Lower leg skin (tissue), 3 donors: ENCODE measurements at regions not wholly inside any gene's neighbourhood (a gene's known extent, or its start where the extent isn't known, plus 50 kb on each side); places are given as distances from the start of the nearest gene placed in this dataset.

Experiments used
- CTCF ChIP-seq, 3 donors: fragments of 450-650 bp; IDR thresholded peaks; one replicate each; pipeline ENCODE4 v1.5.1; 2016; ENCODE audit warnings: antibody characterized with exemption in 3 of 3, mild to moderate bottlenecking in 3 of 3, moderate library complexity in 2 of 3
- POLR2A ChIP-seq, 2 donors: fragments of 450-650 bp; IDR thresholded peaks; one replicate each; pipeline ENCODE4 v1.6.1; 2016 to 2017; ENCODE audit warnings: antibody characterized with exemption in 2 of 2, mild to moderate bottlenecking in 1 of 2, moderate library complexity in 1 of 2

- no peak for TF ChIP-seq CTCF (IDR thresholded peaks at IDR 0.05)
- TF ChIP-seq POLR2A (IDR thresholded peaks at IDR 0.05): no peak
Observed at GRCh38 chr9:117858561-117858960, 154.4 kb downstream of the TLR4 start.
